ENCODE measurements at regions not wholly inside any gene's neighbourhood (a gene's known extent, or its start where the extent isn't known, plus 50 kb on each side); places are given as distances from the start of the nearest gene placed in this dataset.
"Not testable (repeated sequence)": the region's sequence is repeated elsewhere in the genome, so short reads cannot be mapped to it uniquely, and the experiment has no call there.

GRCh38 chrX:76774912-76775311 lies 347.4 kb downstream of the MAGEE1 start:
- H3K36me3 ChIP-seq (ENCODE audit: control insufficient read depth in 3 of 3, insufficient read depth in 3 of 3, low read length in 3 of 3); H3K9me3 ChIP-seq (ENCODE audit: control insufficient read depth in 3 of 3, low read length in 3 of 3); H3K9ac ChIP-seq (ENCODE audit: low read depth in 1 of 3, low read length in 3 of 3); H3K4me3 ChIP-seq (ENCODE audit: low read length in 3 of 3); H3K4me1 ChIP-seq (ENCODE audit: control insufficient read depth in 3 of 3, insufficient read depth in 3 of 3, low read length in 3 of 3); H3K27me3 ChIP-seq (ENCODE audit: control insufficient read depth in 3 of 3, insufficient read depth in 3 of 3, low read length in 3 of 3); H3K27ac ChIP-seq (ENCODE audit: low read depth, low read length): not testable (repeated sequence)

DNA sequence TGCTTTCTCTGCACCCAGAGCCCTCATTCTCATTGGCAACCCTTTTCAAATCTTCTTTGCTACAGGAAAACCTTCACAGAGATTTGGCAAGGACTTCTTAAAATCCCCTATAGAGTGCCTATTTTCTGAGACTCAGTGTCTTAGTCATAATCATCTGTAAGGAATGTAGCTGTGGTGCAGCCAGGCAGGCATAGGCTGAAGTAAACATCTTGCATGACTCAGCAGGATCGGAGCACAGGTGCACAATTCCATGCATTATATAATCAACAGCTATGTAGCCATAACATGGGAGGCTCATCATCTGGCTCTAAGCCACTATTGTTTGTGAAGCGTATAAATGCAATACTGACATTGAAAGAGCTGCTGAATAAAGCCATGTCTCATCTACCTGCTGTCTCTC lies 368.8 kb downstream of the MAGEE1 start:
- Histone ChIP-seq H3K27me3 (ENCODE audit: control insufficient read depth in 3 of 3, insufficient read depth in 3 of 3, low read length in 3 of 3) (no peaks in the 10 kb centered on the region), H3K4me1 (ENCODE audit: control insufficient read depth in 3 of 3, insufficient read depth in 3 of 3, low read length in 3 of 3) (no peaks in the 10 kb centered on the region), H3K9me3 (ENCODE audit: control insufficient read depth in 3 of 3, low read length in 3 of 3) (no peaks in the 10 kb centered on the region), H3K27ac (ENCODE audit: low read depth, low read length) (no peak overlapping the region), H3K4me3 (ENCODE audit: low read length in 3 of 3) (no peak overlapping the region), H3K9ac (ENCODE audit: low read depth in 1 of 3, low read length in 3 of 3) (no peak overlapping the region), H3K36me3 (ENCODE audit: control insufficient read depth in 3 of 3, insufficient read depth in 3 of 3, low read length in 3 of 3) (no peaks in the 10 kb centered on the region)

GRCh38 chrX:76802708-76803107 lies 375.2 kb downstream of the MAGEE1 start:
- no peaks in the 10 kb centered on the region for H3K27me3 ChIP-seq (ENCODE audit: control insufficient read depth in 3 of 3, insufficient read depth in 3 of 3, low read length in 3 of 3)
- H3K4me3 ChIP-seq (ENCODE audit: low read length in 3 of 3), result no peak overlapping the region
- H3K9ac ChIP-seq (ENCODE audit: low read depth in 1 of 3, low read length in 3 of 3), result no peak overlapping the region
- H3K9me3 ChIP-seq (ENCODE audit: control insufficient read depth in 3 of 3, low read length in 3 of 3), result peaks cover 0 to 4% (median 0%) of the 10 kb centered on the region in 3 donors
- H3K27ac ChIP-seq (ENCODE audit: low read depth, low read length), result no peak overlapping the region
- no peaks in the 10 kb centered on the region for H3K36me3 ChIP-seq (ENCODE audit: control insufficient read depth in 3 of 3, insufficient read depth in 3 of 3, low read length in 3 of 3)
- no peaks in the 10 kb centered on the region for H3K4me1 ChIP-seq (ENCODE audit: control insufficient read depth in 3 of 3, insufficient read depth in 3 of 3, low read length in 3 of 3)

GRCh38 chrX:76815754-76816153 lies 388.2 kb downstream of the MAGEE1 start:
- Histone ChIP-seq H3K9ac (ENCODE audit: low read depth in 1 of 3, low read length in 3 of 3) (no peak overlapping the region), H3K4me1 (ENCODE audit: control insufficient read depth in 3 of 3, insufficient read depth in 3 of 3, low read length in 3 of 3) (no peaks in the 10 kb centered on the region), H3K36me3 (ENCODE audit: control insufficient read depth in 3 of 3, insufficient read depth in 3 of 3, low read length in 3 of 3) (no peaks in the 10 kb centered on the region), H3K27me3 (ENCODE audit: control insufficient read depth in 3 of 3, insufficient read depth in 3 of 3, low read length in 3 of 3) (no peaks in the 10 kb centered on the region), H3K9me3 (ENCODE audit: control insufficient read depth in 3 of 3, low read length in 3 of 3) (no peaks in the 10 kb centered on the region), H3K27ac (ENCODE audit: low read depth, low read length) (no peak overlapping the region), H3K4me3 (ENCODE audit: low read length in 3 of 3) (no peak overlapping the region)

- H3K27ac ChIP-seq (ENCODE audit: low read depth, low read length); H3K4me1 ChIP-seq (ENCODE audit: control insufficient read depth in 3 of 3, insufficient read depth in 3 of 3, low read length in 3 of 3): not testable (repeated sequence)
Observed at GRCh38 chrX:76817279-76817678, 389.8 kb downstream of the MAGEE1 start.

DNA sequence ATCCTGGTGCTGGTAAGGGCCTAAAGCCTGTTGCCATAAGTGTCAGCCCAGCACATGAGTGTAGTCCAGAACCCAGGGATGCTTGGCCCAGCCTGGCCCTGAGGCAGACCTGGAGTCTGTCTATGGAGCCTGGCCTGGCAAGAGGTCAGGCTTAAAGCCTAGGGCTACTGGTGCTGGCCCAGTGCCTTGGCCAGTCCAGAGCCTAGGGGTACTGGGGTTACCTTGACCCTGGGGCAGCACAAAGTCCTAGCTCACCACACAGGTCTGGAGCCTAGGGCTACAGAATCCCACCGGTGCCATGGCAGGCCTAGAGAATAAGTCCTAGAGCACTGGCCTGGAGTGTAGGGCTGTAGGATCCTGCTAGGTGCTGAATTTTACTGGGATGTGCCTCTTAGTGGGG lies 393.8 kb downstream of the MAGEE1 start:
- no peaks in the 10 kb centered on the region for H3K27me3 ChIP-seq (ENCODE audit: control insufficient read depth in 3 of 3, insufficient read depth in 3 of 3, low read length in 3 of 3)
- no peaks in the 10 kb centered on the region for H3K4me1 ChIP-seq (ENCODE audit: control insufficient read depth in 3 of 3, insufficient read depth in 3 of 3, low read length in 3 of 3)
- no peaks in the 10 kb centered on the region for H3K9me3 ChIP-seq (ENCODE audit: control insufficient read depth in 3 of 3, low read length in 3 of 3)
- H3K4me3 ChIP-seq (ENCODE audit: low read length in 3 of 3), result no peak overlapping the region
- H3K27ac ChIP-seq (ENCODE audit: low read depth, low read length), result no peak overlapping the region
- no peaks in the 10 kb centered on the region for H3K36me3 ChIP-seq (ENCODE audit: control insufficient read depth in 3 of 3, insufficient read depth in 3 of 3, low read length in 3 of 3)
- no peak overlapping the region for H3K9ac ChIP-seq (ENCODE audit: low read depth in 1 of 3, low read length in 3 of 3)

More at GRCh38 chrX:76817279-76817678, 389.8 kb downstream of the MAGEE1 start:
- H3K9me3 ChIP-seq (ENCODE audit: control insufficient read depth in 3 of 3, low read length in 3 of 3); H3K27me3 ChIP-seq (ENCODE audit: control insufficient read depth in 3 of 3, insufficient read depth in 3 of 3, low read length in 3 of 3); H3K4me3 ChIP-seq (ENCODE audit: low read length in 3 of 3); H3K36me3 ChIP-seq (ENCODE audit: control insufficient read depth in 3 of 3, insufficient read depth in 3 of 3, low read length in 3 of 3); H3K9ac ChIP-seq (ENCODE audit: low read depth in 1 of 3, low read length in 3 of 3): not testable (repeated sequence)

- H3K27me3 ChIP-seq (ENCODE audit: control insufficient read depth in 3 of 3, insufficient read depth in 3 of 3, low read length in 3 of 3), result no peaks in the 10 kb centered on the region
- H3K9me3 ChIP-seq (ENCODE audit: control insufficient read depth in 3 of 3, low read length in 3 of 3), result no peaks in the 10 kb centered on the region
- no peak overlapping the region for H3K27ac ChIP-seq (ENCODE audit: low read depth, low read length)
- H3K36me3 ChIP-seq (ENCODE audit: control insufficient read depth in 3 of 3, insufficient read depth in 3 of 3, low read length in 3 of 3), result no peaks in the 10 kb centered on the region
- H3K9ac ChIP-seq (ENCODE audit: low read depth in 1 of 3, low read length in 3 of 3), result no peak overlapping the region
- no peak overlapping the region for H3K4me3 ChIP-seq (ENCODE audit: low read length in 3 of 3)
- no peaks in the 10 kb centered on the region for H3K4me1 ChIP-seq (ENCODE audit: control insufficient read depth in 3 of 3, insufficient read depth in 3 of 3, low read length in 3 of 3)
Observed at GRCh38 chrX:76827672-76828071, 400.2 kb downstream of the MAGEE1 start.

- H3K27me3 ChIP-seq (ENCODE audit: control insufficient read depth in 3 of 3, insufficient read depth in 3 of 3, low read length in 3 of 3); H3K4me1 ChIP-seq (ENCODE audit: control insufficient read depth in 3 of 3, insufficient read depth in 3 of 3, low read length in 3 of 3); H3K9me3 ChIP-seq (ENCODE audit: control insufficient read depth in 3 of 3, low read length in 3 of 3); H3K27ac ChIP-seq (ENCODE audit: low read depth, low read length); H3K4me3 ChIP-seq (ENCODE audit: low read length in 3 of 3); H3K36me3 ChIP-seq (ENCODE audit: control insufficient read depth in 3 of 3, insufficient read depth in 3 of 3, low read length in 3 of 3); H3K9ac ChIP-seq (ENCODE audit: low read depth in 1 of 3, low read length in 3 of 3): not testable (repeated sequence)
Observed at GRCh38 chrX:76840902-76841301, 413.4 kb downstream of the MAGEE1 start.

DNA sequence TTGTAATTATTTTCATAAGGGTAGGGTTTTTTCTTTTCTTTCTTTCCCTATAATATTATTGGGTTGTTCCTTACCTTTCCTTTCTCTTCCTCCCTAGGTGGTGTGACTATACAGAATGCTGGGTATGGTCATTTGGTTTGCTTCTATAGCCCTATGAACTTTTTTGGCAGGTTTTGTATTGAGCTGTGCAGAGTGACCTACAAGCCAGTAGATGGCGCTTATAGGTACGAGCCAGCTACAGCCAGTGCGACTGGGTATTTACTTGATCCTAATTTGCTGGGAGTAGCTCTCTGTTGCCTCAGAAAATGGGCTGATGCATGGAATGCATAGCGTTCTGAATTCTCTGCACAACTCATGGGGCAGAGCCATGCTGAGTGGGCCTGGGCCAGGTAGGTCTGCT lies 423.3 kb downstream of the MAGEE1 start:
- Histone ChIP-seq H3K9me3 (ENCODE audit: control insufficient read depth in 3 of 3, low read length in 3 of 3) (no peaks in the 10 kb centered on the region), H3K27me3 (ENCODE audit: control insufficient read depth in 3 of 3, insufficient read depth in 3 of 3, low read length in 3 of 3) (no peaks in the 10 kb centered on the region), H3K27ac (ENCODE audit: low read depth, low read length) (no peak overlapping the region), H3K36me3 (ENCODE audit: control insufficient read depth in 3 of 3, insufficient read depth in 3 of 3, low read length in 3 of 3) (no peaks in the 10 kb centered on the region), H3K4me1 (ENCODE audit: control insufficient read depth in 3 of 3, insufficient read depth in 3 of 3, low read length in 3 of 3) (no peaks in the 10 kb centered on the region), H3K9ac (ENCODE audit: low read depth in 1 of 3, low read length in 3 of 3) (no peak overlapping the region), H3K4me3 (ENCODE audit: low read length in 3 of 3) (no peak overlapping the region)

- Histone ChIP-seq H3K9ac (ENCODE audit: low read depth in 1 of 3, low read length in 3 of 3) (no peak overlapping the region), H3K27me3 (ENCODE audit: control insufficient read depth in 3 of 3, insufficient read depth in 3 of 3, low read length in 3 of 3) (no peaks in the 10 kb centered on the region), H3K36me3 (ENCODE audit: control insufficient read depth in 3 of 3, insufficient read depth in 3 of 3, low read length in 3 of 3) (no peaks in the 10 kb centered on the region), H3K9me3 (ENCODE audit: control insufficient read depth in 3 of 3, low read length in 3 of 3) (no peaks in the 10 kb centered on the region), H3K4me1 (ENCODE audit: control insufficient read depth in 3 of 3, insufficient read depth in 3 of 3, low read length in 3 of 3) (no peaks in the 10 kb centered on the region), H3K27ac (ENCODE audit: low read depth, low read length) (no peak overlapping the region), H3K4me3 (ENCODE audit: low read length in 3 of 3) (no peak overlapping the region)
Observed at GRCh38 chrX:76862509-76862908, 435.0 kb downstream of the MAGEE1 start.

GRCh38 chrX:76893930-76894329 lies 466.4 kb downstream of the MAGEE1 start:
- no peaks in the 10 kb centered on the region for H3K36me3 ChIP-seq (ENCODE audit: control insufficient read depth in 3 of 3, insufficient read depth in 3 of 3, low read length in 3 of 3)
- H3K4me1 ChIP-seq (ENCODE audit: control insufficient read depth in 3 of 3, insufficient read depth in 3 of 3, low read length in 3 of 3), result no peaks in the 10 kb centered on the region
- no peaks in the 10 kb centered on the region for H3K27me3 ChIP-seq (ENCODE audit: control insufficient read depth in 3 of 3, insufficient read depth in 3 of 3, low read length in 3 of 3)
- H3K9me3 ChIP-seq (ENCODE audit: control insufficient read depth in 3 of 3, low read length in 3 of 3), result no peaks in the 10 kb centered on the region
- H3K27ac ChIP-seq (ENCODE audit: low read depth, low read length), result no peak overlapping the region
- H3K9ac ChIP-seq (ENCODE audit: low read depth in 1 of 3, low read length in 3 of 3), result no peak overlapping the region
- no peak overlapping the region for H3K4me3 ChIP-seq (ENCODE audit: low read length in 3 of 3)

Measured in skeletal muscle tissue (tissue), 3 donors.